Activated CD8-positive, alpha-beta T cell treated with anti-CD3 and anti-CD28 coated beads for 36 hours (primary cell): ENCODE measurements at regions not wholly inside any gene's neighbourhood (a gene's known extent, or its start where the extent isn't known, plus 50 kb on each side); places are given as distances from the start of the nearest gene placed in this dataset.
"Not testable (repeated sequence)": the region's sequence is repeated elsewhere in the genome, so short reads cannot be mapped to it uniquely, and the experiment has no call there.

Experiments used
- ATAC-seq: fragments of 200-7000 bp; cut with Tn5 transposase; one replicate; pipeline ENCODE4 v1.10.0; 2021; ENCODE audit warnings: mild to moderate bottlenecking, moderate library complexity
- CTCF ChIA-PET: fragments of 350-600 bp; sonication (Branson Sonifier 250); formaldehyde crosslinking; loops from one replicate; lab custom pipeline; 2021; ENCODE audit warnings: antibody characterized with exemption; lab: Charles Lee
- POLR2A ChIA-PET: fragments of 350-600 bp; sonication (Branson Sonifier 250); formaldehyde crosslinking; loops from one replicate; lab custom pipeline; 2021; ENCODE audit warnings: antibody characterized with exemption; lab: Charles Lee
- DNase-seq: peaks from one replicate; pipeline ENCODE4 v3.0.0-alpha.2; 2020
- H3K27ac Mint-ChIP-seq: one replicate; pipeline ENCODE4 v1.8.0; 2021; ENCODE audit warnings: mild to moderate bottlenecking, mixed read lengths
- H3K27me3 Mint-ChIP-seq: one replicate; pipeline ENCODE4 v1.8.0; 2021; ENCODE audit warnings: mixed read lengths
- H3K36me3 Mint-ChIP-seq: one replicate; pipeline ENCODE4 v1.8.0; 2021; ENCODE audit warnings: low read depth, mixed read lengths
- H3K4me1 Mint-ChIP-seq: one replicate; pipeline ENCODE4 v1.8.0; 2021; ENCODE audit warnings: low read depth, mixed read lengths
- H3K4me3 Mint-ChIP-seq: one replicate; pipeline ENCODE4 v1.8.0; 2021; ENCODE audit warnings: mild to moderate bottlenecking, moderate library complexity, mixed read lengths
- H3K9me3 Mint-ChIP-seq: one replicate; pipeline ENCODE4 v1.8.0; 2021; ENCODE audit warnings: mixed read lengths
- intact Hi-C: fragments of 100-400 bp; cut with micrococcal nuclease; formaldehyde crosslinking; loops from one replicate; pipeline ENCODE4 v1.10.0; 2022
- TF ChIP-seq, protein P1 (sequence below): fragments of 200-600 bp; IDR thresholded peaks from one replicate; pipeline ENCODE4 v1.8.0; 2022; ENCODE audit warnings: antibody characterized with exemption, mild to moderate bottlenecking

DNA sequence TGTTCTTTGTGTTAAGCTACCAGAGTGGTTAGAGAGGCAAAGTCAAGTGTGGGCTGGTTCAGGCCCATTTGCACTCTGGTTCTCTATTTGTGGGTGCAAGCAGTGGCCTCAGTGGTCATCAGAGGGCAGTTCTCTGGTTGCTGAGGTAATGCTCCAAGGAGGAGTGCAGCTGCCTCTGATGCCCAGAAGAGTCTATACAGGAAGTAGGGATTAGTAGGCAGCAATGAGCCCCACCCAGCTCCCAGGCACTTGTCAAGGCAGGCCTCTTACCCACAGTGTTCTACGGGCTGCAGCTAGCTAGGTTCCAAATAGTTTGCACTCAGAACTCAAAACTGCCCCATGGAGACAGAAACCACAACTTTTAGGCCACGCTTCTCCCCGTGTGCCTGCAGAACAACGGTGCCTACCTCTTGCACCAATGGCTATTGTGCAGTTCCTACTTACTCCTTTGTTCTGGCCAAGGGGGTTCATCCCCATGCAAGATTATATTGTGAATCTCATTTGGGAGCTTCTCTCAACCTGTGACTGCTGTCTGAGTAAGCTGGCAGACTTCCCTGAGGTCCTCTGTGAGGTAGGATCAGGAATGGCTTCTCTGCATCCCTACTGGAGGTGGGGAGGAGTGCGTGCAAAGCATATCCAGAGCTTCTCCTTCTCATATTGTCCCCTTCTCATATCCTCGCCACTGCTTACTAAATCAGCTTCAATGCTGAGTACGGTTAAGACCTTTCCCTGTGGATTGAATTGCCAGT, 410.3 kb upstream of the LMO3 start:
- intact Hi-C loops: no loop called here
- H3K27ac Mint-ChIP-seq: no peak overlapping the region
- ChIA-PET CTCF (interaction anchor here (0.6 kb wide), 1 partner anchor 382 kb away, joined by 3 read pairs; no protein-coding TSS in a partner anchor), POLR2A (no interaction called here)
- H3K4me1 Mint-ChIP-seq: no peaks in the 10 kb centered on the region
- H3K27me3 Mint-ChIP-seq: no peaks in the 10 kb centered on the region
- ATAC-seq (no peak), DNase-seq (no peak)
- TF ChIP-seq, protein P1, sequence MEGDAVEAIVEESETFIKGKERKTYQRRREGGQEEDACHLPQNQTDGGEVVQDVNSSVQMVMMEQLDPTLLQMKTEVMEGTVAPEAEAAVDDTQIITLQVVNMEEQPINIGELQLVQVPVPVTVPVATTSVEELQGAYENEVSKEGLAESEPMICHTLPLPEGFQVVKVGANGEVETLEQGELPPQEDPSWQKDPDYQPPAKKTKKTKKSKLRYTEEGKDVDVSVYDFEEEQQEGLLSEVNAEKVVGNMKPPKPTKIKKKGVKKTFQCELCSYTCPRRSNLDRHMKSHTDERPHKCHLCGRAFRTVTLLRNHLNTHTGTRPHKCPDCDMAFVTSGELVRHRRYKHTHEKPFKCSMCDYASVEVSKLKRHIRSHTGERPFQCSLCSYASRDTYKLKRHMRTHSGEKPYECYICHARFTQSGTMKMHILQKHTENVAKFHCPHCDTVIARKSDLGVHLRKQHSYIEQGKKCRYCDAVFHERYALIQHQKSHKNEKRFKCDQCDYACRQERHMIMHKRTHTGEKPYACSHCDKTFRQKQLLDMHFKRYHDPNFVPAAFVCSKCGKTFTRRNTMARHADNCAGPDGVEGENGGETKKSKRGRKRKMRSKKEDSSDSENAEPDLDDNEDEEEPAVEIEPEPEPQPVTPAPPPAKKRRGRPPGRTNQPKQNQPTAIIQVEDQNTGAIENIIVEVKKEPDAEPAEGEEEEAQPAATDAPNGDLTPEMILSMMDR: no peak
- H3K4me3 Mint-ChIP-seq: no peak overlapping the region
- H3K36me3 Mint-ChIP-seq: no peaks in the 10 kb centered on the region
- H3K9me3 Mint-ChIP-seq: peaks cover 12% of the 10 kb centered on the region

DNA sequence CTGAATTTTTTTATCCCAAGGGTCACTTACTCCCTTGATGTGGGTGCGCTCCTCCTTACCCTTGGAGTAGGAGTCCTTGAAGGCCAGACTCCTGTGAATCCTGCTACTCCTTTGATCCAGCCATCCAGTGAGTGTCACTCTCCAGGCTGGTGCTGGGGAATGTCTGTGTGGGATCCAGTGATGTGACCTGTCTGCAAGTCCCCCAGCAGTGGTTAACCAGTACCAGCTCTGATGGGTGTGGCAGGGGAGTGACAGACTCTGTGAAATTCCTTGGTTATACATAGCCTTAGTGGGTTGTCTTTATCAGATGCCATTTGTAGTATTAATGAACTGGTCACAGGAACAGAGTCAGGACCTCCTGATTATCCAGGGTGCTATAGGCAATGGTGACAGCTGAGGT, 409.5 kb upstream of the LMO3 start:
- H3K27ac Mint-ChIP-seq: no peak overlapping the region
- intact Hi-C loops: no loop called here
- ATAC-seq: no peak

DNA sequence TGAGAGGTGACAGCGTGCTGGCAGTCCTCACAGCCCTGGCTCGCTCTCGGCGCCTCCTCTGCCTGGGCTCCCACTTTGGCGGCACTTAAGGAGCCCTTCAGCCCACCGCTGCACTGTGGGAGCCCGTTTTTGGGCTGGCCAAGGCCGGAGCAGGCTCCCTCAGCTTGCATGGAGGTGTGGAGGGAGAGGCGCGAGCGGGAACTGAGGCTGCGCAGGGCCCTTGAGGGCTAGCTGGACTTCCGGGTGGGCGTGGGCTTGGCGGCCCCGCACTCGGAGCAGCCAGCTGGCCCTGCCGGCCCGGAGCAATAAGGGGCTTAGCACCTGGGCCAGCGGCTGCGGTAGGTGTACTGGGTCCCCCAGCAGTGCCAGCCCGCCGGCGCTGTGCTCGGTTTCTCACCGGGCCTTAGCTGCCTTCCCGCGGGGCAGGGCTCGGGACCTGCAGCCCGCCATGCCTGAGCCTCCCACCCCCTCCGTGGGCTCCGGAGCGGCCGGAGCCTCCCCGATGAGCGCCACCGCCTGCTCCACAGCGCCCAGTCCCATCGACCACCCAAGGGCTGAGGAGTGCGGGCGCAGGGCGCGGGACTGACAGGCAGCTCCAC, 401.6 kb upstream of the LMO3 start:
- H3K9me3 Mint-ChIP-seq, intact Hi-C loops, H3K4me1 Mint-ChIP-seq, CTCF ChIA-PET, DNase-seq, H3K36me3 Mint-ChIP-seq, H3K4me3 Mint-ChIP-seq, H3K27me3 Mint-ChIP-seq, H3K27ac Mint-ChIP-seq, POLR2A ChIA-PET, ATAC-seq: not testable (repeated sequence)

More for the DNA sequence above, 409.5 kb upstream of the LMO3 start:
- POLR2A ChIA-PET: no interaction called here
- H3K9me3 Mint-ChIP-seq: peaks cover 14% of the 10 kb centered on the region
- no peaks in the 10 kb centered on the region for H3K4me1 Mint-ChIP-seq
- no peak overlapping the region for H3K4me3 Mint-ChIP-seq
- DNase-seq: no peak
- CTCF ChIA-PET: no interaction called here
- TF ChIP-seq, protein P1: no peak
- no peaks in the 10 kb centered on the region for H3K36me3 Mint-ChIP-seq
- H3K27me3 Mint-ChIP-seq: no peaks in the 10 kb centered on the region

- intact Hi-C loops, ATAC-seq, H3K4me1 Mint-ChIP-seq, H3K4me3 Mint-ChIP-seq, POLR2A ChIA-PET, H3K36me3 Mint-ChIP-seq, DNase-seq, CTCF ChIA-PET, H3K27me3 Mint-ChIP-seq, H3K27ac Mint-ChIP-seq: not testable (repeated sequence)
- peaks cover 12% of the 10 kb centered on the region for H3K9me3 Mint-ChIP-seq
Observed at GRCh38 chr12:16998538-16998937, 392.6 kb upstream of the LMO3 start.

GRCh38 chr12:16984484-16984883, 378.5 kb upstream of the LMO3 start:
- H3K27ac Mint-ChIP-seq: no peak overlapping the region
- intact Hi-C loops: no loop called here
- no peaks in the 10 kb centered on the region for H3K36me3 Mint-ChIP-seq
- ChIA-PET POLR2A (no interaction called here), CTCF (no interaction called here)
- peaks cover 18% of the 10 kb centered on the region for H3K9me3 Mint-ChIP-seq
- no peaks in the 10 kb centered on the region for H3K4me1 Mint-ChIP-seq
- TF ChIP-seq, protein P1: no peak
- H3K27me3 Mint-ChIP-seq: no peaks in the 10 kb centered on the region
- no peak overlapping the region for H3K4me3 Mint-ChIP-seq
- DNase-seq (no peak), ATAC-seq (no peak)
